ENCODE measurements at regions not wholly inside any gene's neighbourhood (a gene's known extent, or its start where the extent isn't known, plus 50 kb on each side); places are given as distances from the start of the nearest gene placed in this dataset.

DNA sequence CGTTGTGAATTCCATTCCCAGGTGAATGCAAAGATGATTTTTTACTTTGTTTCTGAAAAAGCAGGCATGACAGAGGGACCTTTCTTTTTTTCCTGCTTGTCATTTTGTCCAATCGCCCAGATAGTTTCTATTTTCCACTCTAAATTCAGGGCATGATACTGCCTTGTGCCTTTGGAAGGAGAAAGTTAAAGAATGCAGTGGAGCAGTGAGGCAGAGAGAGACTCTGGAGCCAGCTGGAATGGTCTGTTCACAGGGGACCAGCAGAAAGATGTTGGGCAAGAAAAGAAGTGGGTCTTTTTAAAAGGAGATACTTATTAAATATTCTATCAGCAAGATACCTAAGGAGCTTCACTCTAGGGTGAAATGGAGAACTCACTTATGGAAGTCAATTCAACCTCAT is 532.3 kb downstream of the BRINP1 start:
- intact Hi-C loops (cut with DNase I; ENCODE audit: low total_unique reads) = no loop called here
- H3K27ac ChIP-seq = no peak overlapping the region

DNA sequence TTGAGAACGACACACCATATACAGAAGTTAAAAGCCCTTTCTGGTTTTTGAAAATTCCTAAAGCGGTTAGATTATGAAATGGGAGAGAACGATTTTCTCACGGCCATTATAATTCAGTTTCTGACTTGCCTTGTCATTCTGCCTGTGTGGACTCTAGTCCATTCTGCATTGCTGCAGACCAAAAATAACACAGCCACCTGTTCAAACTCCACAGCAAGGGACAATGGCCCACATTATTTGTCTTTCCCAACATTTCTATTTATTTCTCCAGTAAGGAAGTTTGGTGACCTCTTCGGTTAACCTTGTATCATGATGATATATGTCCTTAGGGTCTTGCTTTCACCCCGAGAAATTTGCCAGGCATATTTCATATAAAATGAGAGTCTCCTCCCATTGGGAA is 497.7 kb downstream of the BRINP1 start:
- Histone ChIP-seq H3K36me3 (no peaks in the 10 kb centered on the region), H3K4me1 (no peaks in the 10 kb centered on the region), H3K27ac (no peak overlapping the region), H3K9me3 (no peaks in the 10 kb centered on the region), H3K27me3 (no peaks in the 10 kb centered on the region), H3K4me3 (no peak overlapping the region)
- TF ChIP-seq, protein P1, sequence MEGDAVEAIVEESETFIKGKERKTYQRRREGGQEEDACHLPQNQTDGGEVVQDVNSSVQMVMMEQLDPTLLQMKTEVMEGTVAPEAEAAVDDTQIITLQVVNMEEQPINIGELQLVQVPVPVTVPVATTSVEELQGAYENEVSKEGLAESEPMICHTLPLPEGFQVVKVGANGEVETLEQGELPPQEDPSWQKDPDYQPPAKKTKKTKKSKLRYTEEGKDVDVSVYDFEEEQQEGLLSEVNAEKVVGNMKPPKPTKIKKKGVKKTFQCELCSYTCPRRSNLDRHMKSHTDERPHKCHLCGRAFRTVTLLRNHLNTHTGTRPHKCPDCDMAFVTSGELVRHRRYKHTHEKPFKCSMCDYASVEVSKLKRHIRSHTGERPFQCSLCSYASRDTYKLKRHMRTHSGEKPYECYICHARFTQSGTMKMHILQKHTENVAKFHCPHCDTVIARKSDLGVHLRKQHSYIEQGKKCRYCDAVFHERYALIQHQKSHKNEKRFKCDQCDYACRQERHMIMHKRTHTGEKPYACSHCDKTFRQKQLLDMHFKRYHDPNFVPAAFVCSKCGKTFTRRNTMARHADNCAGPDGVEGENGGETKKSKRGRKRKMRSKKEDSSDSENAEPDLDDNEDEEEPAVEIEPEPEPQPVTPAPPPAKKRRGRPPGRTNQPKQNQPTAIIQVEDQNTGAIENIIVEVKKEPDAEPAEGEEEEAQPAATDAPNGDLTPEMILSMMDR (IDR thresholded peaks at IDR 0.05) = no peak
- TF ChIP-seq POLR2A (IDR thresholded peaks at IDR 0.05) = no peak
- intact Hi-C loops (cut with DNase I; ENCODE audit: low total_unique reads) = no loop called here
- no peak for DNase-seq

More for the DNA sequence above, 532.3 kb downstream of the BRINP1 start:
- Histone ChIP-seq H3K4me3 (no peak overlapping the region), H3K9me3 (no peaks in the 10 kb centered on the region), H3K4me1 (no peaks in the 10 kb centered on the region), H3K27me3 (no peaks in the 10 kb centered on the region), H3K36me3 (no peaks in the 10 kb centered on the region)
- TF ChIP-seq, protein P1 (IDR thresholded peaks at IDR 0.05) = no peak
- TF ChIP-seq POLR2A (IDR thresholded peaks at IDR 0.05) = no peak
- DNase-seq = no peak

GRCh38 chr9:118882684-118883083 is 486.6 kb downstream of the BRINP1 start:
- DNase-seq = no peak
- Histone ChIP-seq H3K9me3 (no peaks in the 10 kb centered on the region), H3K27me3 (no peaks in the 10 kb centered on the region), H3K27ac (no peak overlapping the region), H3K36me3 (no peaks in the 10 kb centered on the region), H3K4me1 (no peaks in the 10 kb centered on the region), H3K4me3 (no peak overlapping the region)
- intact Hi-C loops (cut with DNase I; ENCODE audit: low total_unique reads) = no loop called here
- TF ChIP-seq, protein P1 (IDR thresholded peaks at IDR 0.05) = no peak
- TF ChIP-seq POLR2A (IDR thresholded peaks at IDR 0.05) = no peak

DNA sequence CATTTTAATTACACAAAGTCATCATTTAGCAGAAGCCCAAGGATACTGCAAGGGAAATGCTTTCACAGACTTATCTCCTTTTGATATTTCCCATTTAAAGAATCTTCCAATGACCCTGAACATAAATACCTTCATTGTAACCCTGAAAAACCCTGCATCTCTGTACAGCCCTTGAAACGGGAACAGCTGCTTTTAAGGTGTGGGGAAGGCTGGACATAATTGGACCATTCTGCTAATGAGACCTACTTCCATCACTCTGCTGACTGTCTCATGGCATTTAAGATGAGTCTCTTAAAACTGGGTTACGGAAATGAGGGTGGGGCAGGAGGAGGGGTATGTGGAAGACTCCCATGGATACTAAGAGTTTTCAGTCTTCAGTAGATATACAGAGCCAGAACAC is 485.8 kb downstream of the BRINP1 start:
- DNase-seq = no peak
- TF ChIP-seq POLR2A (IDR thresholded peaks at IDR 0.05) = no peak
- TF ChIP-seq, protein P1 (IDR thresholded peaks at IDR 0.05) = no peak
- intact Hi-C loops (cut with DNase I; ENCODE audit: low total_unique reads) = no loop called here

GRCh38 chr9:118891213-118891612 is 478.0 kb downstream of the BRINP1 start:
- Histone ChIP-seq H3K27me3 (no peaks in the 10 kb centered on the region), H3K36me3 (no peaks in the 10 kb centered on the region), H3K27ac (no peak overlapping the region), H3K4me3 (no peak overlapping the region), H3K4me1 (no peaks in the 10 kb centered on the region), H3K9me3 (no peaks in the 10 kb centered on the region)
- DNase-seq = no peak
- TF ChIP-seq, protein P1 (IDR thresholded peaks at IDR 0.05) = no peak
- TF ChIP-seq POLR2A (IDR thresholded peaks at IDR 0.05) = no peak
- intact Hi-C loops (cut with DNase I; ENCODE audit: low total_unique reads) = no loop called here

More for the DNA sequence above, 485.8 kb downstream of the BRINP1 start:
- Histone ChIP-seq H3K4me1 (no peaks in the 10 kb centered on the region), H3K9me3 (no peaks in the 10 kb centered on the region), H3K27me3 (no peaks in the 10 kb centered on the region), H3K27ac (no peak overlapping the region), H3K4me3 (no peak overlapping the region), H3K36me3 (no peaks in the 10 kb centered on the region)
